Mucosa of descending colon (tissue), 3 donors: ENCODE measurements at regions not wholly inside any gene's neighbourhood (a gene's known extent, or its start where the extent isn't known, plus 50 kb on each side); places are given as distances from the start of the nearest gene placed in this dataset.
A peak's percentile ranks its signal among the peaks of the same experiment; 100 is the strongest.

Experiments used
- ATAC-seq: fragments of 200-7000 bp; cut with Tn5 transposase; one replicate; pipeline ENCODE4 v1.9.1; 2020; ENCODE audit warnings: mild to moderate bottlenecking, moderate library complexity
- DNase-seq, 3 donors: peaks; one replicate each; pipeline ENCODE4 v3.0.0-alpha.2; 2020
- H3K36me3 ChIP-seq: fragments of 200-600 bp; one replicate; pipeline ENCODE4 v1.8.0; 2021; ENCODE audit warnings: low read depth, mild to moderate bottlenecking
- H3K4me1 ChIP-seq: fragments of 200-600 bp; one replicate; pipeline ENCODE4 v1.8.0; 2021; ENCODE audit warnings: low read depth, mild to moderate bottlenecking
- H3K4me3 ChIP-seq: fragments of 200-600 bp; one replicate; pipeline ENCODE4 v1.8.0; 2021; ENCODE audit warnings: mild to moderate bottlenecking
- H3K9me3 ChIP-seq: fragments of 200-600 bp; one replicate; pipeline ENCODE4 v1.8.0; 2021; ENCODE audit warnings: mild to moderate bottlenecking
- CTCF ChIP-seq: fragments of 200-600 bp; IDR thresholded peaks from one replicate; pipeline ENCODE4 v1.8.0; 2022; ENCODE audit warnings: antibody characterized with exemption, mild to moderate bottlenecking
- intact Hi-C, 2 donors: fragments of 100-400 bp; cut with DNase I in 1 of 2; cut with micrococcal nuclease in 1 of 2; formaldehyde crosslinking; loops; one replicate each; pipeline versions ENCODE4 v1.11.0 to v1.11.1; 2022; cut with DNase I, micrococcal nuclease
- donor health status: DM: no; HTN: no; CAD: no; lungs with moderate emphysema.
- donor health status: DM: no; HTN: no; CAD: no.
- donor health status: DM: no; HTN: yes; CAD: no.

GRCh38 chr12:4148418-4149056, 125.0 kb upstream of the CCND2 start:
- ATAC-seq (peak; percentile 84), DNase-seq (peak; percentile 66 to 91 (median 77))
- no peak for TF ChIP-seq CTCF

GRCh38 chr12:4147031-4147481, 126.5 kb upstream of the CCND2 start:
- no peak for ATAC-seq

More at GRCh38 chr12:4148418-4149056, 125.0 kb upstream of the CCND2 start:
- H3K36me3 ChIP-seq, result no peaks in the 10 kb centered on the region
- no peaks in the 10 kb centered on the region for H3K9me3 ChIP-seq
- H3K4me3 ChIP-seq, result no peak overlapping the region
- intact Hi-C loops, result no loop called here
- peaks cover under 1% of the 10 kb centered on the region for H3K4me1 ChIP-seq

GRCh38 chr12:4145990-4146859, 127.3 kb upstream of the CCND2 start:
- ATAC-seq (no peak), DNase-seq (no peak)
- no peaks in the 10 kb centered on the region for H3K36me3 ChIP-seq
- no peak overlapping the region for H3K4me3 ChIP-seq
- peaks cover 12% of the 10 kb centered on the region for H3K4me1 ChIP-seq
- no peak for TF ChIP-seq CTCF
- no peaks in the 10 kb centered on the region for H3K9me3 ChIP-seq
- intact Hi-C loops, result no loop called here

More at GRCh38 chr12:4147031-4147481, 126.5 kb upstream of the CCND2 start:
- Histone ChIP-seq H3K36me3 (no peaks in the 10 kb centered on the region), H3K4me3 (no peak overlapping the region), H3K9me3 (no peaks in the 10 kb centered on the region), H3K4me1 (peaks cover 11% of the 10 kb centered on the region)
- no peak for TF ChIP-seq CTCF
- no peak for DNase-seq
- intact Hi-C loops, result no loop called here

DNA sequence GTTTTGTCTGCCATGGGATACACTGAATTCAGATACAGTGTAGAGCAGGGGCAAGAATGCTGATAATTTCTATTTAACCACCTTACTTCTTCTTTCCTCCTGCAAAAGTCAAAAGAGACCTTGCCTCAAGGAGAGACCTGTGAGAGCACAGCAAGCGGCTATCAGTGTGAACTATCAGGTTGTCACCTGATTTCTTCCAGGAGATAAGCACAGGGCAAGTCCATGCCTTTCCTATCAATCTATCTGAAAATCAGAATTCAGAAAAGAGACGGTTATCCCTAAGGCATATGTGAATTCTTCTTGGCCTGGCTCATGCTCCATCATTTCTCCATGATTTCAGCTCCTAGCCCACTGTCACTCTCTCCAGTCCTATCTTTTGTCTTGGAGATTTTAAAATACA, 128.9 kb upstream of the CCND2 start:
- TF ChIP-seq CTCF, result no peak
- intact Hi-C loops, result no loop called here
- DNase-seq, result no peak

DNA sequence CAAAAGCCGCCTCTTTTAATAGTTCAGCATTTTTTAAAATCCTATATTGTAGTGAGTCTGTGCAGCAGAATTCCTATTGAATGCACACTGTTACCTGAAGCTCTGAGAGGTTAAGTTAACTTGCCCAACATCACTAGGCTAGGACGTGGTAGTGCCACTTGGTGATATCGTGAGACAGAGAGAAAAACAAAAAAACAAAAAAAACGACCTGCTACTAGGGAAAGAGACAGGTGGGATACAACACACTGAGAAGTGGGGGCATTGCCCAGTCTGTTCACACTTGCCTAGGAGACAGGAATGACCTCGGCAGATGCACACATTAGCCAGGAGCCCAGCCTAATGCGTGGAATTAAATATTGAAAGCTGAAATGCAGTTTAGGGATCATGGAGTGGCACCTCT, 129.7 kb upstream of the CCND2 start:
- no peak for TF ChIP-seq CTCF
- Histone ChIP-seq H3K36me3 (no peaks in the 10 kb centered on the region), H3K4me3 (no peak overlapping the region), H3K9me3 (no peaks in the 10 kb centered on the region), H3K4me1 (peaks cover 12% of the 10 kb centered on the region)
- no peak for DNase-seq
- ATAC-seq, result no peak
- intact Hi-C loops, result no loop called here

More for the DNA sequence above, 128.9 kb upstream of the CCND2 start:
- Histone ChIP-seq H3K36me3 (no peaks in the 10 kb centered on the region), H3K4me3 (no peak overlapping the region), H3K9me3 (no peaks in the 10 kb centered on the region), H3K4me1 (peaks cover 12% of the 10 kb centered on the region)
- ATAC-seq, result no peak
